DND-41 (cell line): ENCODE measurements at regions not wholly inside any gene's neighbourhood (a gene's known extent, or its start where the extent isn't known, plus 50 kb on each side); places are given as distances from the start of the nearest gene placed in this dataset.
"Not testable (repeated sequence)": the region's sequence is repeated elsewhere in the genome, so short reads cannot be mapped to it uniquely, and the experiment has no call there.

ENCODE experiments used
- ATAC-seq: fragments of 200-7000 bp; cut with Tn5 transposase; 3 replicates; pipeline ENCODE4 v1.9.1; 2021; ENCODE audit warnings: low read depth; ENCODE audit not compliant: insufficient read depth
- DNase-seq: peaks from one replicate; pipeline ENCODE4 v3.0.0-alpha.2; 2020
- H2AFZ ChIP-seq: 2 replicates; pipeline ENCODE4 v1.6.0; 2012; ENCODE audit warnings: low read depth, low read length
- H3K27ac ChIP-seq: 2 replicates; pipeline ENCODE4 v1.5.1; 2012; ENCODE audit warnings: low read length, inconsistent platforms
- H3K27me3 ChIP-seq: fragments of 200-600 bp; sonication (generic); 2 replicates; pipeline ENCODE4 v1.6.0; 2012; ENCODE audit warnings: low read length, mild to moderate bottlenecking, inconsistent platforms; ENCODE audit not compliant: insufficient read depth, poor library complexity
- H3K36me3 ChIP-seq: 2 replicates; pipeline ENCODE4 v1.5.1; 2012; ENCODE audit warnings: low read length, inconsistent platforms; ENCODE audit not compliant: insufficient read depth
- H3K4me1 ChIP-seq: 2 replicates; pipeline ENCODE4 v1.5.1; 2012; ENCODE audit warnings: mild to moderate bottlenecking, low read length; ENCODE audit not compliant: insufficient read depth
- H3K4me2 ChIP-seq: 2 replicates; pipeline ENCODE4 v1.6.0; 2012; ENCODE audit warnings: mild to moderate bottlenecking, moderate library complexity, low read length, inconsistent platforms; ENCODE audit not compliant: insufficient read depth
- H3K4me3 ChIP-seq, 2 experiments: fragments of 200-600 bp in 1 of 2; shearing (Covaris generic) in 1 of 2; 2 replicates each; pipeline ENCODE4 v1.5.1; 2012 to 2016; ENCODE audit warnings: inconsistent platforms in 2 of 2, low read length in 2 of 2, mild to moderate bottlenecking in 2 of 2, low read depth in 1 of 2, moderate library complexity in 1 of 2
- H3K79me2 ChIP-seq: 2 replicates; pipeline ENCODE4 v1.6.0; 2012; ENCODE audit warnings: low read length, inconsistent platforms; ENCODE audit not compliant: insufficient read depth
- H3K9ac ChIP-seq: 2 replicates; pipeline ENCODE4 v1.6.0; 2012; ENCODE audit warnings: low read depth, mild to moderate bottlenecking, inconsistent platforms, low read length, moderate library complexity
- H3K9me3 ChIP-seq: 2 replicates; pipeline ENCODE4 v1.5.1; 2012; ENCODE audit warnings: low read length, moderate library complexity, mild to moderate bottlenecking, inconsistent platforms; ENCODE audit not compliant: insufficient read depth, severe bottlenecking
- H4K20me1 ChIP-seq: 2 replicates; pipeline ENCODE4 v1.6.0; 2012; ENCODE audit warnings: low read length; ENCODE audit not compliant: insufficient read depth

- not testable (repeated sequence) for H3K4me2 ChIP-seq, H4K20me1 ChIP-seq, H3K4me3 ChIP-seq, H3K9ac ChIP-seq, DNase-seq, H3K27ac ChIP-seq, H3K4me1 ChIP-seq, H3K79me2 ChIP-seq, H3K9me3 ChIP-seq, H2AFZ ChIP-seq, H3K27me3 ChIP-seq, H3K36me3 ChIP-seq
- ATAC-seq, result peak; percentile 83
These were observed 110.1 kb downstream of the LAT start for GRCh38 chr16:29094729-29095624.

GRCh38 chr16:29094325-29094724, 109.5 kb downstream of the LAT start:
- H3K4me3 ChIP-seq, H3K9me3 ChIP-seq, H2AFZ ChIP-seq, H3K27ac ChIP-seq, H3K4me1 ChIP-seq, H3K9ac ChIP-seq, H3K27me3 ChIP-seq, H4K20me1 ChIP-seq, H3K79me2 ChIP-seq, H3K4me2 ChIP-seq, H3K36me3 ChIP-seq, DNase-seq: not testable (repeated sequence)
- ATAC-seq, result 0 out of 3 replicates have a peak, but pooled peaks have one; percentile 10

- not testable (repeated sequence) for H3K9ac ChIP-seq, H3K79me2 ChIP-seq, ATAC-seq, H3K9me3 ChIP-seq, H3K27me3 ChIP-seq, DNase-seq, H3K4me2 ChIP-seq, H3K27ac ChIP-seq, H4K20me1 ChIP-seq, H3K4me3 ChIP-seq, H2AFZ ChIP-seq, H3K36me3 ChIP-seq, H3K4me1 ChIP-seq
These were observed 104.8 kb downstream of the LAT start for GRCh38 chr16:29089679-29090078.

- not testable (repeated sequence) for H4K20me1 ChIP-seq, H3K27me3 ChIP-seq, H3K9me3 ChIP-seq, H3K4me2 ChIP-seq, H3K27ac ChIP-seq, ATAC-seq, DNase-seq, H3K79me2 ChIP-seq, H3K9ac ChIP-seq, H3K4me3 ChIP-seq, H2AFZ ChIP-seq, H3K36me3 ChIP-seq, H3K4me1 ChIP-seq
These were observed 102.8 kb downstream of the LAT start for GRCh38 chr16:29087673-29088072.

- H3K27ac ChIP-seq, H3K4me3 ChIP-seq, ATAC-seq, H3K4me2 ChIP-seq, H3K27me3 ChIP-seq, H4K20me1 ChIP-seq, H3K9ac ChIP-seq, H3K9me3 ChIP-seq, H2AFZ ChIP-seq, H3K79me2 ChIP-seq, H3K36me3 ChIP-seq, DNase-seq, H3K4me1 ChIP-seq: not testable (repeated sequence)
These were observed 97.2 kb downstream of the LAT start for GRCh38 chr16:29081829-29082639.

- not testable (repeated sequence) for H3K36me3 ChIP-seq, H3K27ac ChIP-seq, H3K4me1 ChIP-seq, H3K4me2 ChIP-seq, H3K27me3 ChIP-seq, H3K9ac ChIP-seq, H3K4me3 ChIP-seq, H3K9me3 ChIP-seq, H4K20me1 ChIP-seq, DNase-seq, H3K79me2 ChIP-seq, H2AFZ ChIP-seq
- peak; percentile 90 for ATAC-seq
These were observed 89.9 kb downstream of the LAT start for GRCh38 chr16:29074554-29075402.

GRCh38 chr16:29062235-29062634, 77.4 kb downstream of the LAT start:
- H3K4me2 ChIP-seq, H3K9ac ChIP-seq, DNase-seq, H3K27ac ChIP-seq, H4K20me1 ChIP-seq, H3K79me2 ChIP-seq, H3K27me3 ChIP-seq, H3K4me3 ChIP-seq, H3K9me3 ChIP-seq, H2AFZ ChIP-seq, H3K4me1 ChIP-seq, ATAC-seq, H3K36me3 ChIP-seq: not testable (repeated sequence)
